Common myeloid progenitor, CD34-positive (primary cell): ENCODE measurements at regions not wholly inside any gene's neighbourhood (a gene's known extent, or its start where the extent isn't known, plus 50 kb on each side); places are given as distances from the start of the nearest gene placed in this dataset.
"Not testable (repeated sequence)": the region's sequence is repeated elsewhere in the genome, so short reads cannot be mapped to it uniquely, and the experiment has no call there.

ENCODE experiments used
- CTCF ChIA-PET: fragments of 350-600 bp; sonication (Branson Sonifier 250); formaldehyde crosslinking; loops from one replicate; lab custom pipeline; 2021; ENCODE audit warnings: antibody characterized with exemption; lab: Charles Lee
- POLR2A ChIA-PET: fragments of 350-600 bp; sonication (Branson Sonifier 250); formaldehyde crosslinking; loops from one replicate; lab custom pipeline; 2021; ENCODE audit warnings: antibody characterized with exemption; lab: Charles Lee
- DNase-seq, 3 donors: peaks; one replicate each; pipeline versions ENCODE4 v3.0.0 to v3.0.0-alpha.2; 2013
- H3K27ac ChIP-seq, 2 experiments: 1 replicate in 1 of 2; 2 replicates in 1 of 2; pipeline ENCODE4 v1.7.0; 2013; ENCODE audit warnings: inconsistent platforms in 2 of 2, low read length in 2 of 2, mild to moderate bottlenecking in 2 of 2, low read depth in 1 of 2, moderate library complexity in 1 of 2; ENCODE audit not compliant: severe bottlenecking in 2 of 2, insufficient read depth in 1 of 2, poor library complexity in 1 of 2
- H3K27me3 ChIP-seq, 5 experiments: replicated peaks in 2 of 5; 1 replicate in 3 of 5; 2 replicates in 2 of 5; pipeline versions ENCODE4 v1.6.1 to v1.7.0; 2013; ENCODE audit warnings: low read length in 4 of 5, mild to moderate bottlenecking in 2 of 5, moderate library complexity in 2 of 5, inconsistent platforms in 1 of 5; ENCODE audit not compliant: insufficient read depth in 5 of 5, control insufficient read depth in 4 of 5
- H3K36me3 ChIP-seq, 4 experiments: 1 replicate in 2 of 4; 2 replicates in 2 of 4; pipeline versions ENCODE4 v1.6.1 to v1.7.0; 2013; ENCODE audit warnings: low read length in 3 of 4, control low read depth in 1 of 4, mild to moderate bottlenecking in 1 of 4; ENCODE audit not compliant: control insufficient read depth in 4 of 4, insufficient read depth in 4 of 4
- H3K4me1 ChIP-seq, 4 experiments: 1 replicate in 3 of 4; 2 replicates in 1 of 4; pipeline versions ENCODE4 v1.6.1 to v1.7.1; 2013; ENCODE audit warnings: low read length in 3 of 4, mild to moderate bottlenecking in 3 of 4, control low read depth in 1 of 4, inconsistent platforms in 1 of 4, moderate library complexity in 1 of 4; ENCODE audit not compliant: control insufficient read depth in 4 of 4, insufficient read depth in 4 of 4; ENCODE audit errors: control extremely low read depth in 1 of 4
- H3K4me3 ChIP-seq, 7 experiments: 1 replicate in 4 of 7; 2 replicates in 3 of 7; pipeline versions ENCODE4 v1.5.1 to v1.7.0; 2013; ENCODE audit warnings: mild to moderate bottlenecking in 7 of 7, low read length in 6 of 7, moderate library complexity in 6 of 7, inconsistent platforms in 2 of 7, low read depth in 2 of 7, control low read depth in 1 of 7; ENCODE audit not compliant: insufficient read depth in 4 of 7, control insufficient read depth in 1 of 7; ENCODE audit errors: extremely low read depth in 1 of 7
- H3K9me3 ChIP-seq, 5 experiments: 1 replicate in 4 of 5; 2 replicates in 1 of 5; pipeline versions ENCODE4 v1.6.1 to v1.7.1; 2013; ENCODE audit warnings: low read length in 4 of 5, mild to moderate bottlenecking in 2 of 5, inconsistent platforms in 1 of 5, low read depth in 1 of 5, moderate library complexity in 1 of 5; ENCODE audit not compliant: control insufficient read depth in 4 of 5, insufficient read depth in 2 of 5; ENCODE audit errors: control extremely low read depth in 1 of 5
- WGBS: methylation state at CpG from one replicate; pipeline ENCODE4 v1.1.5; 2013; ENCODE audit not compliant: insufficient coverage; 5-methylcytosine and 5-hydroxymethylcytosine counted together

DNA sequence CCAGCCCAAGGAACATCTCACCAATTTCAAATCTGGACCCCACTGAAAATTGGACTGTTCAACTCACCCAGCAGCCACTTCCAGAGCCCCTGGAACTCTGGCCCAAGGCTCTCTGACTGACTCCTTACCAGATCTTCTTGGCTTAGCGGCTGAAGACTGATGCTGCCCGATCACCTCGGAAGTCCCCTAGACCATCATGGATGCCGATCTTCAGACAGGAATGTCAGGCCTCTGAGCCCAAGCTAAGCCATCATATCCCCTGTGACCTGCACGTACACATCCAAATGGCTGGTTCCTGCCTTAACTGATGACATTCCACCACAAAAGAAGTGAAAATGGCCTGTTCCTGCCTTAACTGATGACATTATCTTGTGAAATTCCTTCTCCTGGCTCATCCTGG, 56.0 kb upstream of the RBM19 start:
- POLR2A ChIA-PET, H3K36me3 ChIP-seq, CTCF ChIA-PET, DNase-seq, H3K4me3 ChIP-seq, H3K9me3 ChIP-seq, H3K27ac ChIP-seq, H3K4me1 ChIP-seq: not testable (repeated sequence)
- WGBS = 98% methylated on average over 4 of the region's 5 CpGs
- peaks cover 0 to 21% (median 2%) of the 10 kb centered on the region in 5 experiments for H3K27me3 ChIP-seq

DNA sequence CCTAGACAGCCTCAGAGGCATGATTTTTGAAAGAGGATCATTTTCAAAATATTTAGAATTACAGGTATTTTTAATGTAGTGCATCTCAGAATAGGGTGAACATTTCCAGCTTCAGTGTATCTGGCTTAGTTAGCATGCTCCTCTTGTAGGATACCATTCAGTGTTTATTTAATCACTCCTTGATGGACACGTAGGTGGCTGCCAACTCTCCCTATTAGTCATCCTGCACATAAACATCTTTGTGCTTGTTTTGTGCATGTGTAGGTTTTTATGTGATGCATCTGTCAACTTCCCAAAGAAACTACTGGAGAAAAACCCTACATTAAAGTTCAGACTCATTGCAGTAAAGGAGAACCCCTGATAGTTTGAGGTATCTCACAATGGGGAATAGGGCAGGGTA, 52.5 kb upstream of the RBM19 start:
- Histone ChIP-seq H3K4me1 (no peaks in the 10 kb centered on the region), H3K36me3 (no peaks in the 10 kb centered on the region), H3K27me3 (peaks cover 0 to 29% (median 11%) of the 10 kb centered on the region in 5 experiments), H3K4me3 (no peak overlapping the region), H3K27ac (no peak overlapping the region), H3K9me3 (no peaks in the 10 kb centered on the region)
- CTCF ChIA-PET = no interaction called here
- WGBS = no CpG with 5 or more reads among the region's 1 CpG
- DNase-seq = no peak
- POLR2A ChIA-PET = no interaction called here
